HPDE6-E6E7 (cell line): ENCODE measurements at regions not wholly inside any gene's neighbourhood (a gene's known extent, or its start where the extent isn't known, plus 50 kb on each side); places are given as distances from the start of the nearest gene placed in this dataset.

Experiments used
- DNase-seq: peaks from one replicate; pipeline ENCODE4 v3.0.0; 2011; ENCODE audit warnings: missing footprints; ENCODE audit errors: extremely low spot score

- DNase-seq = no peak
These were observed 103.8 kb upstream of the CRHR1 start for GRCh38 chr17:45680360-45680759.

DNA sequence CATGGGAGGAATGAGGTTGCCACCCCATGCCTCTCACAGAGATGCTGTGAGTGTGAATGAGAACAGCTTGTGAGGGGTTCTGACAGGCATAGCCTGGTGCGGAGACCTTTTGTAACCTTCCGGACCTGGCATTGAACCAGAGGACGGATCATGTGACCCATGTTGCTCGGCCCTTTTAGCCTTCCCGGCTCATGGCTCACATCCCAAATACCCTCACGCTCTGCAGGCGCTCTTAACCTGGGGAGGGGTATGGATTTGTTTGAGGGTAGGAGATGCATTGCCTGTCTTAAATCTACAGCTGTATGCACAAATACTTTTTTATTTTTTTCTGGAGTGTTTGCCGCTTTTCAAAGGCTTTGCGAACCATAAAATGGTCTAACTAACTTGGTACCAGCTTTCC, 102.4 kb upstream of the CRHR1 start:
- DNase-seq = no peak

GRCh38 chr17:45686250-45686649, 97.9 kb upstream of the CRHR1 start:
- no peak for DNase-seq

- no peak for DNase-seq
These were observed 96.5 kb upstream of the CRHR1 start for GRCh38 chr17:45687594-45687993.

GRCh38 chr17:45688353-45688752, 95.8 kb upstream of the CRHR1 start:
- no peak for DNase-seq

GRCh38 chr17:45688820-45689219, 95.3 kb upstream of the CRHR1 start:
- DNase-seq = no peak

DNA sequence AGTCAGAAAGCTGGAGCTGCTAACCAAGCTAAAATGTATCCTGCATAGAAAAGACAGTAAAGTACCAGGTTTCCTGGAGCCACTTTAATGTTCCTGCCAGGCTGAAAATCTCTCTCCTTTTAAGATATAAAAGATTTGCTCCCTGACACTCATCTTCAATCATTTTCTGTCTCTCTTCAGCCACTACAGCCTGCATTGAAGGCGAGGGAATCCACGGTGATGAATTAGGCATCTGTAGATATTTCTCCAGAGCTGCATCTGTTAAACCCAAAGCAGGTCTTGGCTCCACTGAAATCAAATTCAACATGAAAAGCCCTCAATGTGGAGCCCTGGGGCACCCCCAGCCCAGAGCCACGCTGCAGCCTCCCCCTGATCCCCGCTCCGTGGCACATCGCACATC, 94.7 kb upstream of the CRHR1 start:
- DNase-seq = no peak

DNA sequence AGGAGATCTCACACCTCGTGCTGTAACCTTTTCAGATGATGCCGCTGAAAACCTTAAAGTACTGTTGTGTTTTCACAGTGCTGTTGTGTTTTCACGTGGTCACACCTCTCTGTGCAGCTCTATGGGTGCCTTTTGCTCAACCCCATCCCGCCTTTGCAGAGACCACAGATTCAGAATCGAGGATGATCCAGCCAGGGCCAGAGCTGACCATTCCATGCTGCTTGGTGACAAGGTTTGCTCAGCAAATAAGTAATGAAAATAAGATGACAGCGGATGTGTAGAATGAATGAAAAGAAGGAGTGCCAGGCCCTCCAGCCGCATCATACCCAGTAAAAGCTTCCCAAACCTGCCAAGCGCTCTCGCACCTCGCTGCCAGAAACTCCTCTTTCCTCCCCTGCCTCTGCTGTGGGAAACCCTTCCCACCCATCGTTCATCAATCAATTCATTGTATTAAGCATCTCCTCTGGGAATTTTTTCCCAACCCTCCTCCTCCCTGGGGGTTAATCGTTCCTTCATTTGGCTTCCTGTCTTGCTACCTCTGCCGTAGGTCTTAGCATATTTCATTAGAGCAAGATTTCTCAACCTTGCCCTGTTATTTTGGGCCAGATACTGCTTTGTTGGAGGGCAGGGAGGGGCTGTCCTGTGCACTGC, 93.4 kb upstream of the CRHR1 start:
- no peak for DNase-seq

DNA sequence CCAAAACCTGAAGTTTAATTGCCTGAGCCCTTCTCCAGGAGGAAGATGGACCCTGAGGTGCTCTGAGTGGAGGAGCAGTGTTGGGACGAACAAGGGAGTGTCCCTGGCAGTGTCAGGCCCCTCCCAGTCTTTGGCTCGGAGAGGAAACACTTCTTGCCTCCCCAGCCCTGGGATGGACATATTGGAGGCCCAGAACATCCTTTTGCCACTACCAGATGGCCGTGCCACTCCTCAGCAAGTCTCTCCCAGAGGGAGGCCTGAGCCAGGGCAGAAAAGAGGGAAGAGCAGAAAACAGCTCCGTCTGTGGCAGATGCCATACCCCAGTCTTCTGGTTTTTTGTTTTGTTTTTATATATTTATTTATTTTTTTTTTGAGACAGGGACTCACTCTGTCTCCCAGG, 91.5 kb upstream of the CRHR1 start:
- no peak for DNase-seq

DNA sequence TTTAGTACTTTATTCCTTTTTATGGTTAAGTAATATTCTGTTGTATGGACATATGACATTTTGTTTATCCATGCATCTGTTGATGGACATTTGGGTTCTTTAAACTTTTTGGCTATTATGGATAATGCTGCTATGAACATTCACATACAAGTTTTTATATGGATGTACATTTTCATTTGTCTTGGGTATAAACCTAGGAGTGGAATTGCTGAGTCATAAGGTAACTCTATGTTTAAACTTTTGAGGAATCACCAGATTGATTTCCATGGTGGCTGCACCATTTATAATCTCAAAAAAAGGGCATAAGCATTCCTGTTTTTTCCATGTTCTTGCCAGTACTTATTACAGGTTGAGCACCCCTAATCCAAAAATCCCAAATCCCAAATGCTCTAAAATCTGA, 90.3 kb upstream of the CRHR1 start:
- DNase-seq = no peak

DNA sequence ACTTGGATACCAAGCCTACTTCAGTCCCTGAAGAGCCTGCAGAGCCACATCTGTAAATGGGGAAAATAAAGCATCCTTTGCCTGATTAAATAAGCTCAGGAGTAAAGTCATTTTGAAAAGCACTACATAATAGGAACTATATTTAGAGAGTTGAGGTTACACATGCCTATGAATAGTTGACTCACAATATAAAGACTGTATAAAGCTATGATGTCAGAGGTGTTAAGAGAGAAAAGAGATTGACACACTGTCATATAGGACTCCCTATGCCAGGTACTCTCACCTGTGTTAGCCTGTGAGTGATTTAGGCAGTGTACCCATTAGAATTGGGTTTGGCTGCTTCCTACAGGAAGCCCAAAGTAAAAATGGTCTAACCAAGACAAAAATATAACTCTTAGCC, 87.7 kb upstream of the CRHR1 start:
- DNase-seq = no peak

GRCh38 chr17:45697076-45697475, 87.0 kb upstream of the CRHR1 start:
- DNase-seq = no peak

- DNase-seq = no peak
These were observed 83.7 kb upstream of the CRHR1 start for GRCh38 chr17:45700171-45701090.

DNA sequence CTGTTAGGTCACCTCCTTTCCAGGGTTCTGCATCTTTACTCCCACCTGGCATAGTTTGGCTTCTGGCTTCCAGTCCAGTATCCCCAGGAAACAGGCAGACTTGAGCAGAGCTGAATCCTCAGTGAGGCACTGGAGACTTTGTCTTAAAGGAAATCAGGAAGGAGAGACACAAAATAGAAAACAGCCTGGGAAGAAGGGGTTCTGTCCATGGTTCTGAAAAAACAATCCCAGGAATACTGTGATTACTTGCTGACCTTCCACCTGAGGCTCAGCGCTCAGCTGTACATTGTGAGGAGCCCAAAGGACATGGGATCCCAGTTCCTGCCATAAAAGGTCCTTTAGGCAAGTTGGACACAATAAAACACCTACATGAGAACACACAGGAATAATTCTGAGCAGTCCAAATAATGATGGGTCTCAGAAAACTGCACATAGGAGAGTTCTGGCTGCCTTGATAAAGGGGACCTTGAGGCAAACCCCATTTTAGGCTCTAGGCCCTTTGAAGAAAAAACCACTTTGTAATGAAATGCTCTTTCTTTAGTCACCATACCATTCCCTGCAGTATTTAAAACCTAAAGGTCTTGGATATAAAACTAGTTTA, 81.4 kb upstream of the CRHR1 start:
- DNase-seq = peak; percentile 15

- DNase-seq = no peak
These were observed 80.8 kb upstream of the CRHR1 start for GRCh38 chr17:45703348-45703747.

DNA sequence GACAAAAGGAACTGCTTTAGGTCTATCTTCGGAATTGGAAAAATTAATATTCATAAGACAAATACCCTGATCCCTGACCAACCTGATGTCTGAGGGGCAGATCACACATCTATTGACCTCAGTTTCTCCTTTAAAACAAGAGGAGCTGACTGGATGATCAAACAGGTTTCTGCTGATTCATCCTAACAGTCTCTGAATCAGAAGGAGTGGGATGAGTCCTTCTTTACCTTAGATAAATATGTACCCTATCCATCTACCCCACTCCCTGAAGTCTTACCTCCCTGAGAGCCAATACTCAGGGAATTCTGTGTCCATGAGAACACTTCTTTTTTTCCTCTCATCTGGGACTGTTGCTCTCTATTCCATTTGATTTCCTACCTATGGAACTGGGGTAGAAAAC, 80.3 kb upstream of the CRHR1 start:
- DNase-seq = no peak

DNA sequence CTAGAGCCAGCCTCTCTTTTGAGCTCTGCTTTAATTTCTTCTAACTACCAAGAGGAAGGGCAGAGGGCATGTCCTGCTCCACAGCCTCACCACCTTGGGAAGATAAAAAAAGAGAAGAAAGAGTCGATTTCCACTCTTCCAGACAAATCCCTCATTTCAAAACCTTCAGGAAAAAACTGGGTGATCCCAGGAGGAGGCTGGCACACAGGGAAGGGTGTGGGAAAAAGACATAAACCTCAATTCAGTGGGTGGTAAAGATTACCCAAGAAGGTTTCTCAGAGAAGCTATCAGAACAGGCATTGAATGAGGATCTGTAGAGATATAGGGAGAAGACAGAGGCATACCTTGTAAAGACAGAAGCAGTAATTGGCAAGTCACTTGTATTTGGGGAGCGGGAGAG, 79.9 kb upstream of the CRHR1 start:
- no peak for DNase-seq

DNA sequence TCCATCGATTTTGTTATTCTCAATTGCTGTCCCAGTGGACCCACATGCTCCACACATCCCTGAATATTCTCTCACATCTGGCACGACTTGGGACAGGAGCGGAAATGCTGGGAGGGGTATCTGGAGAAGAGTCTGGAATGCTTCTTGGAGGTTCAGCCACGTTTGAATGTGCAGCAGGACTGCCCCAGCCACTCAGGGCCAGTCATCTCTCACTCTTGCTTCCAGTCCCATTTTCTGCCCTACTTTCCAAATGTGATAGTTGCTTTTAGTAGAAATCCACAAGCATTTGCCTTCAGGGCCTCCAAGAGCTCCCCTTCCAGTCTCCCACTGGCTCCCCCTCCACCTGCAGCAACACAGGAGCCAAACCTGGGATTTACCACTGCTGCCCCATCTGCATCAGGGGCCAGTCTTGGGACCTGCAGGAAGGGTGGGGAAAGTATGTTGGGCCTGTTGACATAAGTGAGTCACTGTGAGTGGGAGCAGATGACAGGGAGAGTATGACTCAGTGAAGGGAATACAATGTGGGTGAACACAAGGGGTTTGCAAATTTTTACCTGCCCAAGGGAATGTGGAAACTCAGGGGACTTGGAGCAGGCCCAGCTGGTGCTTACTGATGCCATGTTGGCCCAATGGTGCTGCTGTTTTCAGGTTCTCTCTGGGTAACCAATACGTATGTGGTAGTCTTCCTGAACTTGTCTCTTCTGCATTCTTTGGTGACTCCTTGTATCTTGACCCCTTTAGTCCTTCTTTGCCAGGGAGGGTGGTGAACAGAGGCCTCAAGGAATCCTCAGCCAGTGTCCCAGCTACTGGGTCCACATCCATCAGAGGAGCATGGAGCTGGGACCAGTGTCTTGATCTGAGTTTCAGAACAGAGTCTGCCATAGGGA, 78.8 kb upstream of the CRHR1 start:
- peak; percentile 90 for DNase-seq

- DNase-seq = no peak
These were observed 78.1 kb upstream of the CRHR1 start for GRCh38 chr17:45706033-45706432.

DNA sequence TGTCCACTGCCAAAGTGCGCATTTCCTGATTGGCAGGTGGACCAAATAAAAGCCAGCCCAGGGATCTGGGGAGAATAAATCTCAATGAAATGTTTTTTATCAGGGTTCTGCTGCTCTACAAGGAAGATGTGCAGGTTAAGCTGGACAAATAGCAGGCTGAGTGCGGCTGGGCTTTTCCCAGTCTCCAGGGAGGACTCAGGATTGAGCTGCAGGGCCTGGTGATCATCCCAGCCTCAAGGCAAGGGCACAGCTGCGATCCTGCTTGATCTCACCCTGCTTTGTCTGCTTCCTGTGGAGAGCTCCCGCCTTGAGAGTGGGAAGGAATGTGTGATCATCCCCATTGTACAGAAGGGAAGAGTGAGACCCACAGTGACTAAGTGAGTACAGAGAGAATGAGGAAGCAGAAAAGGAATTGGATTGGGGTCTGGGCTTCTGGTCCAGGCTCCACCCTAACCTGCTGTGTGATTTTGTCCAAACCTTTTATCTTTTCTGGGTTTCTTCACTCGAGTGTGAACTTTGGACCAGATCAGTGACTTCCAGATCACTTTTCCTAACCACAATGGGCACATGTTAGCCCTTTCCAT, 75.3 kb upstream of the CRHR1 start:
- DNase-seq = no peak

DNA sequence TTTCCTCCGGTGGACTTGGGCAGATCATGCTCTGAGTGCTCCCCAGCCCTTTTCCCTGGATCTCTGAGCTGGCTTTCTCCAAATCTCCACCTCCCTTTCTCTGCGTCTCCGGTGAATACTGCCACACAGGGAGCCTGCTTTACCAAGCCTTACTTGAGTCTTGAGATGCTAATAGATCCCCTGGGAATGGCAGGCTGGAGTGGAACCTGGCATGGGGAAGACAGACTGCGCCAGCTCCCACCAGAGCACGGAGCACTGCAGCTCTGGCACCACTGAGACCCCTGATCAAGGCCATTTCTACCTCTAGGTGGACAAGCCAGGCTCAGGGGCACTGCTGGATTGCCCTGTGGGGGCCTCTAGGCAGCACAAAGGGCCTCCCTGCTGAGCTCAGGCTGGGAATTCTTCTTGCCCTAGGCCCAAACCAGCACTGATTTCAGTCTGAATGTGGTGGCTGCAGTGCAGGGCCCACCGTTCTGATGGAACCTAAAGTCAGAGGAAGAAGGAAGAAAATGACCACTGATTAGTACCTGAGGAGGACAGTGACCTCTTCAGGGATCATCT, 74.3 kb upstream of the CRHR1 start:
- no peak for DNase-seq
